PFSK-1 (cell line): ENCODE measurements at regions not wholly inside any gene's neighbourhood (a gene's known extent, or its start where the extent isn't known, plus 50 kb on each side); places are given as distances from the start of the nearest gene placed in this dataset.

Experiments used
- FOXP2 ChIP-seq: optimal IDR thresholded peaks from 2 replicates; pipeline ENCODE3; 2011; ENCODE audit warnings: borderline replicate concordance, control low read depth, inconsistent platforms; ENCODE audit not compliant: insufficient read depth; ENCODE audit errors: extremely low read length, extremely low read depth
- POLR2AphosphoS5 ChIP-seq: IDR thresholded peaks from 2 replicates; pipeline ENCODE4 v1.6.1; 2012; ENCODE audit warnings: low read depth, mild to moderate bottlenecking, control low read depth, low read length, moderate library complexity
- REST ChIP-seq, 2 experiments: IDR thresholded peaks; 2 replicates each; pipeline versions ENCODE4 v1.6.1 to v1.8.0; 2011 to 2012; ENCODE audit warnings: low read depth in 2 of 2, low read length in 2 of 2, control low read depth in 1 of 2, inconsistent platforms in 1 of 2, mild to moderate bottlenecking in 1 of 2, moderate library complexity in 1 of 2; ENCODE audit not compliant: insufficient read depth in 1 of 2
- SIN3A ChIP-seq: IDR thresholded peaks from 2 replicates; pipeline ENCODE4 v1.6.1; 2012; ENCODE audit warnings: mild to moderate bottlenecking, low read length, moderate library complexity, borderline replicate concordance; ENCODE audit not compliant: insufficient read depth
- TAF1 ChIP-seq: IDR thresholded peaks from 2 replicates; pipeline ENCODE4 v1.6.1; 2012; ENCODE audit warnings: low read length, control low read depth, borderline replicate concordance; ENCODE audit not compliant: insufficient read depth

- TF ChIP-seq REST (IDR thresholded peaks at IDR 0.05; ENCODE audit: insufficient read depth in 1 of 2, low read depth in 2 of 2, low read length in 2 of 2) (no peak), POLR2AphosphoS5 (no peak), TAF1 (no peak), FOXP2 (no peak), SIN3A (no peak)
These were observed 300.2 kb downstream of the NEBL start for GRCh38 chr10:20596911-20597310.

GRCh38 chr10:20596065-20596755 lies 300.9 kb downstream of the NEBL start:
- TF ChIP-seq FOXP2 (no peak), REST (IDR thresholded peaks at IDR 0.05; ENCODE audit: insufficient read depth in 1 of 2, low read depth in 2 of 2, low read length in 2 of 2) (no peak), POLR2AphosphoS5 (no peak), TAF1 (no peak), SIN3A (no peak)

GRCh38 chr10:20593649-20594048 lies 303.5 kb downstream of the NEBL start:
- TF ChIP-seq TAF1, result no peak
- no peak for TF ChIP-seq REST (IDR thresholded peaks at IDR 0.05; ENCODE audit: insufficient read depth in 1 of 2, low read depth in 2 of 2, low read length in 2 of 2)
- no peak for TF ChIP-seq POLR2AphosphoS5
- no peak for TF ChIP-seq SIN3A
- no peak for TF ChIP-seq FOXP2

GRCh38 chr10:20582041-20582440 lies 315.1 kb downstream of the NEBL start:
- TF ChIP-seq SIN3A (no peak), REST (IDR thresholded peaks at IDR 0.05; ENCODE audit: insufficient read depth in 1 of 2, low read depth in 2 of 2, low read length in 2 of 2) (no peak), FOXP2 (no peak), TAF1 (no peak), POLR2AphosphoS5 (no peak)

- TF ChIP-seq TAF1 (no peak), FOXP2 (no peak), REST (IDR thresholded peaks at IDR 0.05; ENCODE audit: insufficient read depth in 1 of 2, low read depth in 2 of 2, low read length in 2 of 2) (no peak), SIN3A (no peak), POLR2AphosphoS5 (no peak)
These were observed 323.2 kb downstream of the NEBL start for GRCh38 chr10:20573924-20574323.
